PC-9 (cell line): ENCODE measurements at regions not wholly inside any gene's neighbourhood (a gene's known extent, or its start where the extent isn't known, plus 50 kb on each side); places are given as distances from the start of the nearest gene placed in this dataset.

Experiments used
- BruUV-seq: library from RNA; stranded (reverse); fragments of 400-500 nt; replicated peaks from 2 replicates; lab custom pipeline; 2021; lab: Mats Ljungman, UMichigan
- CTCF ChIA-PET: fragments of 300-600 bp; sonication (Branson Sonifier 250); formaldehyde crosslinking; loops from one replicate; lab custom pipeline; 2022; ENCODE audit warnings: antibody characterized with exemption; lab: Charles Lee
- POLR2A ChIA-PET: fragments of 300-600 bp; sonication (Branson Sonifier 250); formaldehyde crosslinking; loops from one replicate; lab custom pipeline; 2022; ENCODE audit warnings: antibody characterized with exemption; ENCODE audit not compliant: unreplicated experiment; lab: Charles Lee
- DNase-seq, 2 experiments: peaks; one replicate each; pipeline versions ENCODE4 v3.0.0 to v3.0.0-alpha.2; 2015 to 2022; ENCODE audit warnings: mixed read lengths in 1 of 2
- H2AFZ ChIP-seq: fragments of 200-600 bp; sonication (generic); 2 replicates; pipeline ENCODE4 v1.8.1; 2017; ENCODE audit warnings: antibody characterized with exemption
- H3F3A ChIP-seq: fragments of 200-600 bp; sonication (generic); 2 replicates; pipeline ENCODE4 v1.8.1; 2017; ENCODE audit warnings: antibody characterized with exemption, mild to moderate bottlenecking, low read depth; ENCODE audit not compliant: insufficient read depth
- H3K27ac ChIP-seq: fragments of 200-600 bp; sonication (generic); 2 replicates; pipeline ENCODE4 v1.6.1; 2016; ENCODE audit warnings: mixed run types
- H3K27me3 ChIP-seq: fragments of 200-600 bp; sonication (generic); 2 replicates; pipeline ENCODE4 v1.6.1; 2016; ENCODE audit warnings: low read depth, mixed run types; ENCODE audit not compliant: insufficient read depth
- H3K36me3 ChIP-seq: fragments of 200-600 bp; sonication (generic); 2 replicates; pipeline ENCODE4 v1.6.1; 2016; ENCODE audit warnings: low read depth, mixed run types
- H3K4me1 ChIP-seq: fragments of 200-600 bp; sonication (generic); replicated peaks from 2 replicates; pipeline ENCODE4 v1.6.1; 2016; ENCODE audit warnings: mixed run types; ENCODE audit not compliant: insufficient read depth
- H3K4me2 ChIP-seq: fragments of 200-600 bp; sonication (generic); 2 replicates; pipeline ENCODE4 v1.6.1; 2017; ENCODE audit warnings: mixed run types
- H3K4me3 ChIP-seq: fragments of 200-600 bp; sonication (generic); 2 replicates; pipeline ENCODE4 v1.6.1; 2016; ENCODE audit warnings: mixed run types
- H3K79me2 ChIP-seq: fragments of 200-600 bp; sonication (generic); 2 replicates; pipeline ENCODE4 v1.6.1; 2017; ENCODE audit warnings: low read depth, mixed run types
- H3K9me2 ChIP-seq: fragments of 200-600 bp; sonication (generic); 2 replicates; pipeline ENCODE4 v1.8.1; 2017; ENCODE audit warnings: mild to moderate bottlenecking; ENCODE audit not compliant: insufficient read depth
- H3K9me3 ChIP-seq: fragments of 200-600 bp; sonication (generic); 2 replicates; pipeline ENCODE4 v1.8.1; 2016; ENCODE audit warnings: low read depth; ENCODE audit not compliant: insufficient read depth
- H4K20me1 ChIP-seq: fragments of 200-600 bp; sonication (generic); 2 replicates; pipeline ENCODE4 v1.8.1; 2017; ENCODE audit not compliant: insufficient read depth
- CTCF ChIP-seq: fragments of 200-600 bp; sonication (generic); conservative IDR thresholded peaks from 2 replicates; pipeline ENCODE4 v1.6.1; 2017; ENCODE audit warnings: mixed run types, antibody characterized with exemption, mild to moderate bottlenecking, moderate library complexity
- EZH2 ChIP-seq: fragments of 200-600 bp; sonication (generic); IDR thresholded peaks from 2 replicates; pipeline ENCODE4 v1.8.0; 2017; ENCODE audit warnings: antibody characterized with exemption, low read depth
- intact Hi-C: fragments of 100-400 bp; cut with micrococcal nuclease; formaldehyde crosslinking; loops from one replicate; pipeline ENCODE4 v1.10.0; 2022; ENCODE audit not compliant: unreplicated experiment

DNA sequence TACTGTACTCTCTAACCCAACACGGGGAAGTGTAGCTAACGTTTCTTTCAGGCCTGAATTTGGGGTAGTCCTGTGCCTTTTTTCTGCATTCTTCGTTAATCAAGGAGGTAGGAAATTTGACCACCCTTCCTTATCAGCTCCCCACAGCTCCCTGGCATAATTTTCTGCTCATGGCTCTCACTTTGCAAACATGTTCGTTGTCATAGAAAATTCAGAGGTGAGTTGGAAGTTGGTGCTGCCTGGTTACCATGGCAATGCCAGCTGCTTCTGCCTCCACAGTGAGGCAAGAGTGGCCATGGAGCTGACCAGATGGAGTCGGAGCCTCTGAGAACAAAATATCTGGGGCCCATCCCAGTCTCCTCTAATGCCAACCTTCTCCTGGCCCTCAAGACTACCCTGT lies 116.6 kb upstream of the BOD1 start:
- ChIA-PET CTCF (no interaction called here), POLR2A (interaction anchor here (0.6 kb wide), 1 partner anchor 12 kb away, joined by 4 read pairs; no protein-coding TSS in a partner anchor)
- Histone ChIP-seq H3K27me3 (no peaks in the 10 kb centered on the region), H4K20me1 (no peaks in the 10 kb centered on the region), H3F3A (no peaks in the 10 kb centered on the region), H3K79me2 (no peaks in the 10 kb centered on the region), H2AFZ (no peak overlapping the region), H3K9me3 (no peaks in the 10 kb centered on the region), H3K4me3 (no peak overlapping the region), H3K9me2 (no peaks in the 10 kb centered on the region), H3K27ac (no peak overlapping the region), H3K4me1 (peaks cover 6% of the 10 kb centered on the region), H3K4me2 (no peak overlapping the region), H3K36me3 (no peaks in the 10 kb centered on the region)
- intact Hi-C loops: no loop called here
- TF ChIP-seq CTCF (no peak), EZH2 (no peak)
- DNase-seq: no peak
- BruUV-seq: no TSS peak

DNA sequence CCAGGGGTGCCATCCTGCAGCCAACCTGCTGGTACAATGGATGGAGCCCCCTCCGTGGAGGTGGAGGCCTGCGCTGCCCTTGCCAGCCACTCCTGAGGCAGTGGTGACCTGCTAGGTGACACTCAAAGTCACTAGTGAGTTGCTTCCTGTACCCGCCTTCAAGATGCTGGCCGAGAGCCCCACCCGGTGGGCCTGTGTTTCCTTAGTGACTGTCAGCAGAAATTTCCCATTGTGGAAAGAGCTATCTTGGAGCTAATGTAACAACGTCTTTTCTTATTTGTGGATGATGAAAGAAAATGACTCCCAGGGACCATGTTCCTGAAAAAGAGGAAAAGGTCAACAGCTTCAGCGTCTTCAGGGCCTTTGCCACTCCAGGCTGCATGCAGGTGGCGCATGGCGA lies 117.0 kb upstream of the BOD1 start:
- no TSS peak for BruUV-seq
- no peaks in the 10 kb centered on the region for H4K20me1 ChIP-seq

GRCh38 chr5:173733831-173734501 lies 117.5 kb upstream of the BOD1 start:
- Histone ChIP-seq H3K27me3 (no peaks in the 10 kb centered on the region), H3K27ac (no peak overlapping the region), H3K79me2 (no peaks in the 10 kb centered on the region), H3K9me2 (no peaks in the 10 kb centered on the region), H3K4me3 (no peak overlapping the region), H3K36me3 (no peaks in the 10 kb centered on the region), H4K20me1 (no peaks in the 10 kb centered on the region), H3F3A (no peaks in the 10 kb centered on the region), H2AFZ (no peak overlapping the region), H3K4me1 (peaks cover 6% of the 10 kb centered on the region), H3K4me2 (no peak overlapping the region), H3K9me3 (no peaks in the 10 kb centered on the region)
- ChIA-PET POLR2A (no interaction called here), CTCF (no interaction called here)
- no TSS peak for BruUV-seq
- no peak for DNase-seq
- TF ChIP-seq CTCF (no peak), EZH2 (no peak)
- intact Hi-C loops: no loop called here

More for the DNA sequence above, 117.0 kb upstream of the BOD1 start:
- Histone ChIP-seq H2AFZ (no peak overlapping the region), H3K79me2 (no peaks in the 10 kb centered on the region), H3F3A (no peaks in the 10 kb centered on the region), H3K4me3 (no peak overlapping the region), H3K36me3 (no peaks in the 10 kb centered on the region), H3K9me3 (no peaks in the 10 kb centered on the region), H3K27ac (no peak overlapping the region), H3K4me1 (peaks cover 6% of the 10 kb centered on the region), H3K9me2 (no peaks in the 10 kb centered on the region), H3K27me3 (no peaks in the 10 kb centered on the region), H3K4me2 (no peak overlapping the region)
- intact Hi-C loops: no loop called here
- TF ChIP-seq EZH2 (no peak), CTCF (no peak)
- DNase-seq: no peak
- POLR2A ChIA-PET: interaction anchor here (0.6 kb wide), 1 partner anchor 11 kb away, joined by 4 read pairs; no protein-coding TSS in a partner anchor
- CTCF ChIA-PET: no interaction called here
